ENCODE measurements at regions not wholly inside any gene's neighbourhood (a gene's known extent, or its start where the extent isn't known, plus 50 kb on each side); places are given as distances from the start of the nearest gene placed in this dataset.

- no peak for DNase-seq
Measured at GRCh38 chr16:76955629-76956028, 235.4 kb upstream of the MON1B start.

GRCh38 chr16:76956394-76956793 lies 234.6 kb upstream of the MON1B start:
- Histone ChIP-seq H3K9me3 (ENCODE audit: control insufficient read depth, low read length) (no peaks in the 10 kb centered on the region), H3K4me3 (ENCODE audit: low read length) (no peak overlapping the region), H3K27ac (ENCODE audit: low read length) (no peak overlapping the region), H3K4me1 (ENCODE audit: control insufficient read depth, insufficient read depth, low read length) (no peaks in the 10 kb centered on the region), H3K27me3 (ENCODE audit: control insufficient read depth, insufficient read depth) (no peaks in the 10 kb centered on the region)
- DNase-seq = no peak
- intact Hi-C loops (cut with DNase I) = no loop called here
- WGBS = 48% methylated on average over 6 of the region's 6 CpGs
- no peak for ATAC-seq

More at GRCh38 chr16:76955629-76956028, 235.4 kb upstream of the MON1B start:
- no peak overlapping the region for H3K27ac ChIP-seq (ENCODE audit: low read length)
- no peak for ATAC-seq
- H3K4me1 ChIP-seq (ENCODE audit: control insufficient read depth, insufficient read depth, low read length) = no peaks in the 10 kb centered on the region
- intact Hi-C loops (cut with DNase I) = no loop called here
- H3K4me3 ChIP-seq (ENCODE audit: low read length) = no peak overlapping the region
- H3K27me3 ChIP-seq (ENCODE audit: control insufficient read depth, insufficient read depth) = no peaks in the 10 kb centered on the region
- 92% methylated on average over 5 of the region's 5 CpGs for WGBS
- H3K9me3 ChIP-seq (ENCODE audit: control insufficient read depth, low read length) = no peaks in the 10 kb centered on the region

GRCh38 chr16:76956841-76957240 lies 234.1 kb upstream of the MON1B start:
- no peaks in the 10 kb centered on the region for H3K27me3 ChIP-seq (ENCODE audit: control insufficient read depth, insufficient read depth)
- H3K4me3 ChIP-seq (ENCODE audit: low read length) = no peak overlapping the region
- DNase-seq (no peak), ATAC-seq (no peak)
- H3K9me3 ChIP-seq (ENCODE audit: control insufficient read depth, low read length) = no peaks in the 10 kb centered on the region
- no peaks in the 10 kb centered on the region for H3K4me1 ChIP-seq (ENCODE audit: control insufficient read depth, insufficient read depth, low read length)
- intact Hi-C loops (cut with DNase I) = no loop called here
- H3K27ac ChIP-seq (ENCODE audit: low read length) = no peak overlapping the region
- 64% methylated on average over 2 of the region's 2 CpGs for WGBS

- Histone ChIP-seq H3K9me3 (ENCODE audit: control insufficient read depth, low read length) (no peaks in the 10 kb centered on the region), H3K4me3 (ENCODE audit: low read length) (no peak overlapping the region), H3K27ac (ENCODE audit: low read length) (no peak overlapping the region), H3K4me1 (ENCODE audit: control insufficient read depth, insufficient read depth, low read length) (no peaks in the 10 kb centered on the region), H3K27me3 (ENCODE audit: control insufficient read depth, insufficient read depth) (no peaks in the 10 kb centered on the region)
- 67% methylated on average over 1 of the region's 1 CpG for WGBS
- ATAC-seq = peak in 1 of 2 donors; percentile 22
- intact Hi-C loops (cut with DNase I) = no loop called here
- no peak for DNase-seq
Measured at GRCh38 chr16:76959166-76959565, 231.8 kb upstream of the MON1B start.

GRCh38 chr16:76963614-76964315 lies 227.2 kb upstream of the MON1B start:
- Histone ChIP-seq H3K27ac (ENCODE audit: low read length) (no peak overlapping the region), H3K4me3 (ENCODE audit: low read length) (no peak overlapping the region), H3K27me3 (ENCODE audit: control insufficient read depth, insufficient read depth) (no peaks in the 10 kb centered on the region), H3K4me1 (ENCODE audit: control insufficient read depth, insufficient read depth, low read length) (no peaks in the 10 kb centered on the region), H3K9me3 (ENCODE audit: control insufficient read depth, low read length) (no peaks in the 10 kb centered on the region)
- 86% methylated on average over 9 of the region's 9 CpGs for WGBS
- ATAC-seq (no peak), DNase-seq (no peak)
- intact Hi-C loops (cut with DNase I) = no loop called here

- Histone ChIP-seq H3K4me1 (ENCODE audit: control insufficient read depth, insufficient read depth, low read length) (no peaks in the 10 kb centered on the region), H3K27me3 (ENCODE audit: control insufficient read depth, insufficient read depth) (no peaks in the 10 kb centered on the region), H3K27ac (ENCODE audit: low read length) (no peak overlapping the region), H3K4me3 (ENCODE audit: low read length) (no peak overlapping the region), H3K9me3 (ENCODE audit: control insufficient read depth, low read length) (no peaks in the 10 kb centered on the region)
- ATAC-seq (no peak), DNase-seq (no peak)
- intact Hi-C loops (cut with DNase I) = no loop called here
- 90% methylated on average over 2 of the region's 2 CpGs for WGBS
Measured at GRCh38 chr16:76964464-76965154, 226.4 kb upstream of the MON1B start.

- DNase-seq (no peak), ATAC-seq (no peak)
- Histone ChIP-seq H3K27ac (ENCODE audit: low read length) (no peak overlapping the region), H3K4me3 (ENCODE audit: low read length) (no peak overlapping the region), H3K4me1 (ENCODE audit: control insufficient read depth, insufficient read depth, low read length) (no peaks in the 10 kb centered on the region), H3K9me3 (ENCODE audit: control insufficient read depth, low read length) (no peaks in the 10 kb centered on the region), H3K27me3 (ENCODE audit: control insufficient read depth, insufficient read depth) (no peaks in the 10 kb centered on the region)
- WGBS = 79% methylated on average over 5 of the region's 5 CpGs
- intact Hi-C loops (cut with DNase I) = no loop called here
Measured at GRCh38 chr16:76970087-76970744, 220.8 kb upstream of the MON1B start.

- WGBS = 63% methylated on average over 1 of the region's 1 CpG
Measured at GRCh38 chr16:76970745-76971099, 220.3 kb upstream of the MON1B start.

GRCh38 chr16:76976101-76976500 lies 214.9 kb upstream of the MON1B start:
- Histone ChIP-seq H3K4me1 (ENCODE audit: control insufficient read depth, insufficient read depth, low read length) (no peaks in the 10 kb centered on the region), H3K27me3 (ENCODE audit: control insufficient read depth, insufficient read depth) (no peaks in the 10 kb centered on the region), H3K9me3 (ENCODE audit: control insufficient read depth, low read length) (no peaks in the 10 kb centered on the region), H3K4me3 (ENCODE audit: low read length) (no peak overlapping the region), H3K27ac (ENCODE audit: low read length) (no peak overlapping the region)
- DNase-seq = no peak
- WGBS = 88% methylated on average over 3 of the region's 3 CpGs
- ATAC-seq = no peak
- intact Hi-C loops (cut with DNase I) = no loop called here

More at GRCh38 chr16:76970745-76971099, 220.3 kb upstream of the MON1B start:
- Histone ChIP-seq H3K27ac (ENCODE audit: low read length) (no peak overlapping the region), H3K4me3 (ENCODE audit: low read length) (no peak overlapping the region), H3K27me3 (ENCODE audit: control insufficient read depth, insufficient read depth) (no peaks in the 10 kb centered on the region), H3K9me3 (ENCODE audit: control insufficient read depth, low read length) (no peaks in the 10 kb centered on the region), H3K4me1 (ENCODE audit: control insufficient read depth, insufficient read depth, low read length) (no peaks in the 10 kb centered on the region)
- intact Hi-C loops (cut with DNase I) = no loop called here
- no peak for DNase-seq
- ATAC-seq = no peak

GRCh38 chr16:76976756-76977155 lies 214.2 kb upstream of the MON1B start:
- ATAC-seq = no peak
- Histone ChIP-seq H3K9me3 (ENCODE audit: control insufficient read depth, low read length) (no peaks in the 10 kb centered on the region), H3K4me3 (ENCODE audit: low read length) (no peak overlapping the region), H3K4me1 (ENCODE audit: control insufficient read depth, insufficient read depth, low read length) (no peaks in the 10 kb centered on the region), H3K27ac (ENCODE audit: low read length) (no peak overlapping the region), H3K27me3 (ENCODE audit: control insufficient read depth, insufficient read depth) (no peaks in the 10 kb centered on the region)
- 94% methylated on average over 2 of the region's 2 CpGs for WGBS
- no peak for DNase-seq
- intact Hi-C loops (cut with DNase I) = no loop called here

- Histone ChIP-seq H3K4me1 (ENCODE audit: control insufficient read depth, insufficient read depth, low read length) (no peaks in the 10 kb centered on the region), H3K4me3 (ENCODE audit: low read length) (no peak overlapping the region), H3K9me3 (ENCODE audit: control insufficient read depth, low read length) (no peaks in the 10 kb centered on the region), H3K27me3 (ENCODE audit: control insufficient read depth, insufficient read depth) (no peaks in the 10 kb centered on the region), H3K27ac (ENCODE audit: low read length) (no peak overlapping the region)
- intact Hi-C loops (cut with DNase I) = no loop called here
- ATAC-seq = no peak
- WGBS = 75% methylated on average over 3 of the region's 3 CpGs
- no peak for DNase-seq
Measured at GRCh38 chr16:76984196-76984595, 206.8 kb upstream of the MON1B start.
